GF-D8 (cell line): ENCODE measurements at regions not wholly inside any gene's neighbourhood (a gene's known extent, or its start where the extent isn't known, plus 50 kb on each side); places are given as distances from the start of the nearest gene placed in this dataset.

ENCODE experiments used
- DNase-seq: peaks from one replicate; lab custom pipeline; 2025; lab: John Stamatoyannopoulos, UW

DNA sequence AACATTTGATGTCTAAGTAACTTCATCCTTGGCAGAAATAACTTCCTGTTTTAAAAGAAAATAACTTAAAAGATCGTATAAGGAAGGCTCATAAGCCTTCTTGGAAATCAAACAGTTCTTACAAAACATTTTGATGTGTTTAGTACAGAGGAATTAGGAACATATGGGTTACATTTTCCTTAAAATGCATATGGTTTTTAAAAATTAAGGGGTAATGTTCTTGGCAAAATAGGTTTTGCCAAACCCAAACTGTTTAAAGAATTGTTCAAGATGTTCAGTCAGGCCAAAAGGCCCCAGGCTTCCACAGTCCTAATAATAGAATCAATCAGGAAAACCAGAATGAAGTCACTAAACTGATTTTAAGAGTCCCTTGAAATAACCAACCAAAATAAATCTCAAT is 142.7 kb upstream of the SLC35B3 start:
- no peak for DNase-seq

DNA sequence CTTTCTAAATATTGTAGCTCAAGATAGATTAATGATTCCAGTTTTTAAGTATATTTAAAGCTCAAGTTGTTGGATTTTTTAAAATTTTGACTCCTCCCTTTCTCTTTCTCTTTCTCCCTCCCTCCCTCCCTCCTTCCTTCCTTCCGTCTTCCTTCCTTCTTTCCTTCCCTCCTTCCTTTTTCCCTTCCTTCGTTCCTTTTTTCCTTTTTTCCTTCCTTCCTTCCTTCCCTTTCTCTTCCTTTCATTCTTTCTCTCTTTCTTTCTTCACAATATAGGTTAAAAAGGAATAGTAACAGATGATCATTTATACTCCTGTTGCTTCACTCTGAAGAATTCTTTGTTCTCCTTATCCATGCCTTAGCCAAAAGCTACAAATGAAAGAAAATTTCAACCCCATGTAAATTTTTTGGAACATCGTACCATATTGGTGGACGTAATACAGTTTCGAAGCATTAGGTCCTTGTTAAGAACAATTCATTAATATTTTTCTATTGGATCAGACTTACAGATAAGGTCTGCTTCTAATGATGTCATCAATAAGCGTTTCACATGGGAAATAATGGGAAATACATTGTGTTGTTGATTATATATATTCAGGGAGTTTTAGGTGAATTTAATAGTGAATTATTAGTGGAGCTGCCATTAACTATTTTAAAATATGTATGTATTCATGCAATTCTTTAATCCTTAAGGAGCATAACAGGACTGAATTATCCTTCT is 139.6 kb upstream of the SLC35B3 start:
- DNase-seq = no peak

DNA sequence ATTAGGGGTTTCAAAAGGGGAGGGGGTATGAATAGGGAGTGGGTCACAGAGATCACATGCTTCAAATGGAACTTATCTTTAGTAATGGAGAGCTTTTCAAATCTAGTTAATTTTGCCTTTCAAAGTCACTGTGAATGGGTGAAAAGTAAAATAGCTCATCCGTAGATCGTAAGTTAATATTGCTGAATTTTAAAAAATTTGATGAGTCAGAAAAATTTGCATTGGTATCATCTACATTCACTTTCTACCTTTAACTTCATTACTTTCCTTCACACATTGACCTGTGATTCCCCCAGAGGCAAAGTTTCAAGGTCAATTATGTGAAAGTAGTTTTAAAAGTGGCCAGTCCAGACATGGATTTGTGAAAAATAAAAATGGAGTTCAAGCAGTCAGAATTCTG is 139.0 kb upstream of the SLC35B3 start:
- DNase-seq = no peak

GRCh38 chr6:8570256-8570920 is 135.0 kb upstream of the SLC35B3 start:
- DNase-seq = no peak

DNA sequence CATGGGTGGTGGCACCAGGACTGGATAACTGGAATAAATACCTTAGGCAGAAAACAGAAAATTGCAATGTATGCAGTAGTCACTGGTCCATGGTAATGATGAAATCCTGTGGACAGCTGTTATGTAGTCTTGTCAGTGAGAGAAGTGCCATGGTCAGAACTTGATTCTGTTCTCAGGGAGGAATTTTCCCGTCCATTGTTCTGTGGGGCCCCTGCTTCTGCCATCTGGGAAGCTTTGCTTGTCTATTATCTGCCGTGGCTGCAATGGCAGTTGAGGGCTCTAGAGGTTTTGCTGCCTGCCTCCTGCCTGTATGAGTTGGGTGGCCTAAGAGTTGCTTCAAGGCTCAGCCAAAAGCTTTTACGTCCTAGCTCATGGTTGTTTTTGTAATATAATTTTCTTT is 126.8 kb upstream of the SLC35B3 start:
- DNase-seq = no peak

DNA sequence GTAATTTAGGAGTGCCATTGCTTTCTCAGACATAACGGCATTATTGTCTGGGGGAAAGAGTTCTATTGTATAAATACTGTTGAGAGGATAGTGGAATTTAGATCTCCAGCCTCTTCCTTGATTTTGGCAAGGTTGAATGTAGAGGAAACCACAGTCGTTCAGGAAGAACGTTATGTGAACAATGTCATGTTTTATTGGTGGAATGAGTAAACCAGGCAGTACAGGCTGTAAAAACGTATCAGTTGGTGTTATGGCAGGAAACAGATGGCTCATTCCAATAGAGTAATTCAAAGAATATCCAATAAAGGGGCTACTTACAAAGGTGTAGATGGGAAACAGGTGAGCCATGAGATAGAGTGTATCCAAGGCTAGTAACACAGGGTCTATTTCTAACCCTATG is 123.6 kb upstream of the SLC35B3 start:
- DNase-seq = no peak

DNA sequence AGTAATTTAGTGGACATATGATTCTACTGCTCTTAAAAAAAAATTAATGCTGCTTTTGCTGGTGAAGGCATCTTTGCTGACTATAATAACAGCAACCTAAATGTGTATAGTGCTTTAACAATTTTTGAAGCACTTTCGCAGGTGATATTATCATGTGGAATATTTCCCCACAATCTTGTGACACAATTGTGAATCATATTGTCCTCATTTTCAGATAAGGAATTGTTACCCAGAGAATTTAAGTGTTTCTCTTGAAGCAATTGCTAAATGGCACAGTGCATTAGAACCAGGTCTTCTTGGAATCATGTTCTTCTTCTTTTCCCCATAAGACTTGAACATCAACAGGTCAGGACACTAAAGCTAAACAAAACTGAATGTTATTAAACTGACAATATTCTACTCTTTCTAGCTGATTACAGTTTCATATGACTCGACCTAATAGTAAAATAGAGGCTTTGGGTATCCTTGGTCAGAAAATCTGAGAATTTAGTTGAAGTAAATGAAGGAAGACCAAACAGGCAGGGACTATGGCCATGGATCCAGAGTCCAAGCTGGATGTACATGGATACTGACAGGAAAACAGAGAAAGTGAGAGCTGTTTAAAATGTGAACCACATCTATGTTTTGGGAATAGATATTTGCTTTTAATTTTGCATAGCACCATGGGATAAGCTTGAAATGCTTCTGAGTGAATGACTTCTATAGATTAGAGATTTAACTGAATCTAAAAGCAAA is 121.8 kb upstream of the SLC35B3 start:
- DNase-seq = no peak

GRCh38 chr6:8556370-8557013 is 121.1 kb upstream of the SLC35B3 start:
- DNase-seq = no peak

DNA sequence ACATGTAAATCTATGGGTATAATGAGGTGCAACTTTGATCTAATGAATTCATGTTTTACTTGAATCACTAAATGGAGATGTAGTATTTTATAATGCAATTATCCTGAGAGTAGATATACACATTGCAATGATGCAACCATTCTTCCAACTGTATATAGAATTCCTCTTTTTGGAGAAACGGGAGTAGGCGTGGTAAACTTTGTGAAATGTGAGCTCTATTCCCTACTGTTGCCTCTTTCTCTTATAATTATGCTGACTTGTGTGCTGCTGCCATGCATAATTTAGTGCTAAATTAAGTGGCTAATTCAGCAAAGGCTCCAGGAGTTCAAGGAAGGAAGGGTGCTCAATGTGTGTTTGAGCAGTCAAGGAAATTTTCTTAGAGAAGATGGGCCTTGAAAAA is 116.6 kb upstream of the SLC35B3 start:
- DNase-seq = no peak

GRCh38 chr6:8551386-8551785 is 116.0 kb upstream of the SLC35B3 start:
- DNase-seq = no peak

- DNase-seq = no peak
Observed at GRCh38 chr6:8549074-8549790, 113.9 kb upstream of the SLC35B3 start.

- DNase-seq = no peak
Observed at GRCh38 chr6:8546496-8546895, 111.2 kb upstream of the SLC35B3 start.

DNA sequence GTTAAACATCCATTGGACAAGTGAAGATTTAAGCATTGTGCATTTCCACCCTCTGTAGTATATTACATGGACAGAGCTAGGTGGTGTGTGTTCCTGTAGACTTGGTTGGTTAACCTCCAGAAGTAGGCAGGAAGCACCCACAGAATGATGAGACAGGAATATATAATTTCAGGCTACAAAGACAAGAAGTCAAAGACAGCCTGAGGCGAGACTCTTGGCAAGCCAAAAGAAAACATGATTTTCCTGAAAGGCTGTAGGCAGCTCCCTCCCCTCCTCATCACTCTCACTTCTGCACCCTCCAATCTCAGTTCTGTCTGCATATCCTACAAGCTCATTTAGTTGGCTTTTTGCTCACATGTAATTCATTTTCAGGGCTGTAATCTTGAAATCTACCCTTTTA is 110.0 kb upstream of the SLC35B3 start:
- no peak for DNase-seq

GRCh38 chr6:8543714-8544113 is 108.4 kb upstream of the SLC35B3 start:
- no peak for DNase-seq

- DNase-seq = no peak
Observed at GRCh38 chr6:8539453-8539852, 104.1 kb upstream of the SLC35B3 start.

DNA sequence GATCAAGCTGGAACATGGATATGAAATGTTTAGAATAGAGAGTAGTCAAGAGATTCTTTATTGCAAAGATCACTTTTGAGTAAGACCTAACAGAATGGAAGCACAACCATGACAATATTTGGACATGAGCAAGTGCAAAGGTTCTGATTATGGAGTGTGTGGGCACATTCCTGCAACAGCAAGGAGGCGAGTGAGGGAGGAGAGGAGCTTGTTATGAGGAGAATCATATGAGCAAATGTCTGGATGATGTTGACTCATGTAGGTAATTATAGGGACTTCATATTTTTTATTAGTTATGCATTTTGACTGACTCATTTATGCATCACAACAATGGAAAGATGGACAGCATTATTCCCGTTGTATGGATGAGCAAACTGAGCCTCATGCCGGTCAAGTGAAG is 100.8 kb upstream of the SLC35B3 start:
- no peak for DNase-seq

DNA sequence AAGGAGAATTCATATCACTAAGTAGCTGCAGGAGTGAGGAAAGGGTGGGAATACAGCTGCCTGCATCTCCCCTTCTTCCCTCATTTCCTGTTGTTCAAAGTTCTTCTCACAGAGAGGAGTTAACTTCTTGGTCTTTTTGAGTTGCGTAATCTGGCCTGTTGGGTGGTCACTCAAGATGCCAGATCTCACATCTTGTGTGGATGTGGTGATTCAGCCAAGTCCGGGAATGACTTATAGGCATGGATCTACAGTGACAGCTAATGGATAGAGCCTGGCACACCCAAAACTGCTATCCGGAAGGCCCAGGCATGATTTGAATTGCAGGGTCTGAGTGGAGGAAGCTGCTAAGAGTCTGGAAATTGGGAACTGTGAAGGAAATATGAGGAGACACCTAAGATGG is 100.2 kb upstream of the SLC35B3 start:
- DNase-seq = no peak

DNA sequence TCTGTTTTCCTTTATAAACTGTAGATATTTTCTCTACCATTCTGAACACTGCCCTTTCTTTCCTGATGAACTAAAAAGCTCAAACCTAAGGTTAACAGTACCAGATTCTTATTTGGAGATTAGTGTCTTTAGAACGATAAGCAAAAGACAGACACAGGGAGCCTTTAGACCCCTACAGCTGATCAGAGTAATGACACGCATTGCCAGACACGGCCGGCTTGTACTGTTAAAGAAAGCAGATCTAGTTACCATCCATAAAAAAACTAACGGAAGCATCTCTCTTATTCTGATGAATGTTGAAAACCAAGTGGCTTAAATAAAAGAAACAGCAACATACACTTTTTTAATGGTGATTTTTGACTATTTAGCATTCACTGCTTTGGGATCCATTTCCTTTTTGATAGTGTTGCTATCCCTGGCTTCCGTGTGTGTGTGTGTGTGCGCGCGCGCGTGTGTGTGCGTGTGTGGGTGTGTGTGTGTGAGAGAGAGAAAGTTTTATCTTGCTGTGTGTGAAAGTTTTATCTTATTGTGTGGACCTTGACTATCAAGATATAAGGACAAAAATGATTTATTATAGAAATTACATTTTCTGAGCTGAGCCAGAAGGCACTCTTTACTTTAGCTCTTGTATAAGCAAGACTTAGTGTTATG is 95.6 kb upstream of the SLC35B3 start:
- DNase-seq = no peak

GRCh38 chr6:8529250-8529649 is 93.9 kb upstream of the SLC35B3 start:
- DNase-seq = no peak

GRCh38 chr6:8527818-8528217 is 92.5 kb upstream of the SLC35B3 start:
- no peak for DNase-seq

- DNase-seq = no peak
Observed at GRCh38 chr6:8526624-8527023, 91.3 kb upstream of the SLC35B3 start.

DNA sequence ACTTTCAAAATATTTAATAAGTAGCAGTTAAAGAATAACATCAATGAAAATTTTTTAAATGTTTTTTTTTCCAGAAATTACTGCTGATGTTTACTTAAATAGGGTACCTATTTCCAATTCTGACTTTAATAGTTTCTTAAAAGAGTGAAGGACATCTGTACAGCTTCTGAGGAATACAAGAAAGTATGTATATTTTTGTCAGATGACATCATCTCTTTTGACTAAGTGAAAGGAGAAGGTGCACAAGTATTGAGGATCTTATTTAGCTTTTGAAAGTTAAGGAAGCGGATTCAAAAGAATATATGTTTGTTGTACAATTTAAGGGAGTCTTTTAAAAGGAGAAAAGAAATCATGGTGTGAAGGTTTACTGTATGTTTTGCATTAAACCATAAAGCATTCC is 90.0 kb upstream of the SLC35B3 start:
- DNase-seq = no peak
